ENCODE measurements at regions not wholly inside any gene's neighbourhood (a gene's known extent, or its start where the extent isn't known, plus 50 kb on each side); places are given as distances from the start of the nearest gene placed in this dataset.

GRCh38 chr12:69046363-69046762 lies 113.4 kb upstream of the CPM start:
- TF ChIP-seq FOSL1 (IDR thresholded peaks at IDR 0.05; ENCODE audit: insufficient read depth, low read depth, low read length) (no peak), MAX (IDR thresholded peaks at IDR 0.05) (no peak), SIRT6 (IDR thresholded peaks at IDR 0.05; ENCODE audit: low read length) (no peak), ATF3 (IDR thresholded peaks at IDR 0.05; ENCODE audit: insufficient read depth, low read depth, low read length) (no peak), POLR2AphosphoS5 (IDR thresholded peaks at IDR 0.05; ENCODE audit: low read depth, low read length) (no peak), ASH2L (IDR thresholded peaks at IDR 0.05; ENCODE audit: low read length) (no peak), HDAC2 (IDR thresholded peaks at IDR 0.05; ENCODE audit: borderline replicate concordance in 1 of 2, low read depth in 2 of 2, low read length in 2 of 2) (no peak), MAFK (IDR thresholded peaks at IDR 0.05; ENCODE audit: low read depth, low read length) (no peak), POLR2A (IDR thresholded peaks at IDR 0.05; ENCODE audit: control extremely low read depth in 1 of 2, low read depth in 2 of 2, low read length in 2 of 2) (no peak), CBX5 (IDR thresholded peaks at IDR 0.05; ENCODE audit: low read depth, low read length) (no peak)
